Tongue (tissue), 1 donor: ENCODE measurements at regions not wholly inside any gene's neighbourhood (a gene's known extent, or its start where the extent isn't known, plus 50 kb on each side); places are given as distances from the start of the nearest gene placed in this dataset.
A peak's percentile ranks its signal among the peaks of the same experiment; 100 is the strongest.

Experiments
- DNase-seq: peaks from one replicate; pipeline ENCODE4 v3.0.0-alpha.2; 2015

GRCh38 chr2:126506786-126507185, 149.2 kb upstream of the GYPC start:
- no peak for DNase-seq

GRCh38 chr2:126507425-126507911, 148.5 kb upstream of the GYPC start:
- no peak for DNase-seq

GRCh38 chr2:126510356-126510755, 145.6 kb upstream of the GYPC start:
- DNase-seq, result peak; percentile 14

GRCh38 chr2:126510960-126511359, 145.0 kb upstream of the GYPC start:
- DNase-seq, result no peak

GRCh38 chr2:126512026-126512425, 143.9 kb upstream of the GYPC start:
- DNase-seq, result no peak

GRCh38 chr2:126513033-126513432, 142.9 kb upstream of the GYPC start:
- no peak for DNase-seq

GRCh38 chr2:126515471-126515870, 140.5 kb upstream of the GYPC start:
- no peak for DNase-seq

- no peak for DNase-seq
These were observed 137.8 kb upstream of the GYPC start for GRCh38 chr2:126518196-126518595.

- peak; percentile 43 for DNase-seq
These were observed 128.0 kb upstream of the GYPC start for GRCh38 chr2:126527836-126528490.

GRCh38 chr2:126531029-126531428, 124.9 kb upstream of the GYPC start:
- DNase-seq, result no peak

GRCh38 chr2:126534478-126534877, 121.5 kb upstream of the GYPC start:
- no peak for DNase-seq

- no peak for DNase-seq
These were observed 120.5 kb upstream of the GYPC start for GRCh38 chr2:126535408-126535807.

- no peak for DNase-seq
These were observed 119.3 kb upstream of the GYPC start for GRCh38 chr2:126536605-126537200.

- DNase-seq, result no peak
These were observed 116.9 kb upstream of the GYPC start for GRCh38 chr2:126539101-126539500.

- DNase-seq, result no peak
These were observed 113.7 kb upstream of the GYPC start for GRCh38 chr2:126542247-126542646.

- no peak for DNase-seq
These were observed 112.9 kb upstream of the GYPC start for GRCh38 chr2:126543081-126543480.

- DNase-seq, result no peak
These were observed 97.9 kb upstream of the GYPC start for GRCh38 chr2:126558029-126558428.

GRCh38 chr2:126568734-126569133, 87.2 kb upstream of the GYPC start:
- no peak for DNase-seq

GRCh38 chr2:126571403-126571802, 84.6 kb upstream of the GYPC start:
- no peak for DNase-seq

GRCh38 chr2:126575631-126576030, 80.3 kb upstream of the GYPC start:
- peak; percentile 9 for DNase-seq

- DNase-seq, result no peak
These were observed 76.1 kb upstream of the GYPC start for GRCh38 chr2:126579868-126580267.

- no peak for DNase-seq
These were observed 69.6 kb upstream of the GYPC start for GRCh38 chr2:126586317-126586716.

- no peak for DNase-seq
These were observed 56.9 kb upstream of the GYPC start for GRCh38 chr2:126599062-126599461.

GRCh38 chr2:126600742-126601141, 55.2 kb upstream of the GYPC start:
- no peak for DNase-seq
